ENCODE measurements at regions not wholly inside any gene's neighbourhood (a gene's known extent, or its start where the extent isn't known, plus 50 kb on each side); places are given as distances from the start of the nearest gene placed in this dataset.

- TF ChIP-seq RNF2 (IDR thresholded peaks at IDR 0.05; ENCODE audit: borderline replicate concordance, low read depth, low read length, missing control alignments, poor library complexity, severe bottlenecking): no peak
- no peak for TF ChIP-seq NRF1 (IDR thresholded peaks at IDR 0.05; ENCODE audit: low read depth, low read length)
Observed at GRCh38 chr3:14286887-14287500, 108.4 kb downstream of the LSM3 start (continued).

All from H1 (cell line).